D721Med (cell line): ENCODE measurements at regions not wholly inside any gene's neighbourhood (a gene's known extent, or its start where the extent isn't known, plus 50 kb on each side); places are given as distances from the start of the nearest gene placed in this dataset.

ENCODE experiments used
- DNase-seq: peaks from one replicate; pipeline ENCODE4 v3.0.0; 2011; ENCODE audit warnings: low spot score; ENCODE audit not compliant: insufficient read length
- FAIRE-seq: peaks from 2 replicates; lab custom pipeline; 2011; peaks lifted over from hg19 to GRCh38; lab: Jason Lieb, UNC
- CTCF ChIP-seq: IDR thresholded peaks from 2 replicates; pipeline ENCODE4 v1.5.1; 2012; ENCODE audit warnings: mild to moderate bottlenecking, control low read depth; ENCODE audit not compliant: insufficient read depth; ENCODE audit errors: missing control alignments

DNA sequence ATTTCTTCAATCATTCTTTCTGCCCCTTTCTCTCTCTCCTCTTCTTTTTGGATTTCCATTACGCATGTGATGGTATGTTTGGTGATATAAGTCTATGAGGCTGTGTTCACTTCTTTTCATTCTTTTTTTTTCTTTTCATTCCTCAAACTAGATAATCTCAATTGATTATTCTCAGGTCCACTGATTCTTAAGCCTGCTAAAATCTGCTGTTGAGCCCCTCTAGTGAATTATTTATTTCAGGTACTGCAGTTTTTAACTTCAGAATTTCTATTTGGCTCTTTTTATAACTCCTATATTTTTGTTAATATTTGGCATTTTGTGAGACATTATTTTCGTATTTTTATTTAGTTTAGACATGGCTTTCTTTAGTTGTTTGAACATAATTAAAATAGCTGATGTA, 671.3 kb upstream of the NECTIN3 start:
- DNase-seq (no peak), FAIRE-seq (no peak)
- no peak for TF ChIP-seq CTCF

- no peak for DNase-seq
- TF ChIP-seq CTCF, result no peak
- FAIRE-seq, result no peak
Measured at GRCh38 chr3:110405830-110406585, 665.6 kb upstream of the NECTIN3 start.

DNA sequence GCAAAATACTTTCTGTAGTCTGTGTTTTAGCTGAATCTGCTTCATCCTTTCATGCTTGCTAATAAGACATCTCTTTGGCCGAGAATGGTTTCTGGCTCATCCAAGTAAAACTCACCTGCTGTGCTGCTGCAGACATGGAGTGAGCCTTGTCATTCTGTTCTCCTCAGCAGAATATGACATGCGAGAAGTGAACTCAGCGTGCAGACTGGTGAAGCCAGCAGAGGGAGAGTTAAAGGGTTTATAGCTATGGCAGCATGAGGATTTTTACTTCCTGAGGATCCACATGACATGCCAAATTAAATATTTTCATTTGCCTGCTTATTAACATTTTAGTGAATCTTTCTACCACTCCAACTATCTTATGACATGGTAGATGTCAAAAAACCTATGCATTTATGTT, 658.4 kb upstream of the NECTIN3 start:
- no peak for TF ChIP-seq CTCF
- DNase-seq, result no peak
- FAIRE-seq, result no peak

DNA sequence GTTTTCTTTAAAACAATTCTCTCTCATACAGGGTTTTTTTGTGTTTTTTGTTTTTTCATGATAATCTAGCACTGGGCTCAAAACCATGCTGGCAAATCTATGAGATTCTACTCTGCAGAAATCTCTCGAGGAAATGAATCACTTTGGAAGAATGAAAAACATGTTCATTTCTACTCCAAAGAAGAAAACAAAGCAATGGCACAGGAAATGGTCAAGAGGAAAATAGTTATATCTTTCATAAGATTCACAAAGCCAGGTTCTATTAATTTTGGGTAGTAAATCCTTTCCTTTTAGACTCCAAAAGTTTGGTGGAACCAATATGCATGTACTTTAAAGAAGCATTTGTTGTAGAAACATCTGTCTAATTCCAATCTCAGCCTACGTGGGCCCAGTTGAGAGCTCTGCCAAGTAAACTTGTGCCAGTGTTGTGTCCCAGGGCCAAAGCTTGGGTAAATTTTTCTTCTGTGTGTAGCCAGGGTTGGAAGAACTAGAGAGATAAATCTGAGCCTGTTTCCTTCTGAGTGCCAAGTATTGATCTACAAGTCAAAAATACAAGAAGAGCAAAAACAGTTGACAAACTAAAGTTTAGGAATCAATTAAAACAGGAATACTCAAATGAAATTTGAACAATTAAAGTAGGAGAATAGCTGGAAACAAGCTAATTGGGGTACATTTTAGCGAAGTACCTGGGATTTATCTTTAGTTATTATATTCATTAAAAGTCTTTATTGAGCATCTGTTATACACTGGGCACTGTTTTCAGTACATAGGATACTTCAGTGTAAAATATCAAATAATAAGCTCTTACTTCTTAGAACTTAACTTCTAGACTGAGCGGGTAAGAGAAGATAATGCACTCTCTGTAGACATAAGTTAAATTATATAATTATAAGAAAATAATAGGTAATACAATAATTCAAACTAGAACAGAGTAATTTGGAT, 657.5 kb upstream of the NECTIN3 start:
- DNase-seq (no peak), FAIRE-seq (no peak)
- no peak for TF ChIP-seq CTCF

DNA sequence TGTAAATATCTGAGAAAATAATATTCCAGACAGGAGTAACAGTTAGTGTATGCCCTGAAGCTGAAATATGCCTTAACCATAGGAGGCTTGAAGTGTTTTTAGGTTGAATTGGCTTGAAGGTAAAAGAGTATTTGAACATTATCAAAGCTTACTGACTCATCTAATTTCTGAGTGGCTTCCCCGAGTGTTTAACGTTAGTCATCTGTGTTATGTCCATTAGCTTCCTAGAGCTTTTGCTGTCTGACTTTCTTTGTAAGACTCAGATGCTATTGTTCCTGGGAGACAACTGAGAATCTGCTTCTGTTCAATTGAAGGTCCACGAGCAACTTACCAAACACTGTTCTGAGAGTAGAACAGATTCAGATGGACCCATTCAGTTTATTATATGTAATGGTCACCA, 656.8 kb upstream of the NECTIN3 start:
- no peak for TF ChIP-seq CTCF
- FAIRE-seq (no peak), DNase-seq (no peak)

DNA sequence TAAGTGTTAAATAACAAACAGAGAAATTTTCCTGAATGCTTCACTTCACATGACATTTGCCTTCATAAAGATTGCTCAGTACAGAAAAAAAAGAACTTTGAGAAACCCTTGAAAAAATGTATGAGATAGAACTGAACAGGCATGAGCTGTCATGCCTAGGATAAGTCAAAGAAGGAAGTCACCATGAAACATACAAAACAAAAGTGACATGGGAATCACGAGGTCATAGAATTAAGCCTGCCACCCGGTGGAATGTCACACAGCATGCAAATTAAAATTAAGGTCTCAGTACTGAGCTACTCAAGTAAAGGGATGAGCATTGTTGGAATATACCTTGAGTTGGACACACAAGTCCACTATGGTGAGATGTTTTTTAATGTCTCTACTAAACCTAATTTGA, 652.5 kb upstream of the NECTIN3 start:
- no peak for DNase-seq
- no peak for FAIRE-seq
- no peak for TF ChIP-seq CTCF
